Kidney (tissue), 13 donors: ENCODE measurements at regions not wholly inside any gene's neighbourhood (a gene's known extent, or its start where the extent isn't known, plus 50 kb on each side); places are given as distances from the start of the nearest gene placed in this dataset.

Source experiments
- DNase-seq, 5 donors: peaks; one replicate each; pipeline ENCODE4 v3.0.0-alpha.2; 2013 to 2020
- FAIRE-seq: peaks from 2 replicates; lab custom pipeline; 2012; peaks lifted over from hg19 to GRCh38; lab: Jason Lieb, UNC
- H3K27ac ChIP-seq, 2 donors: one replicate each; pipeline ENCODE4 v1.7.0; 2013; ENCODE audit warnings: low read depth in 2 of 2, low read length in 2 of 2, inconsistent platforms in 1 of 2
- H3K27me3 ChIP-seq: one replicate; pipeline ENCODE4 v1.7.1; 2013; ENCODE audit warnings: low read length, inconsistent platforms; ENCODE audit not compliant: control insufficient read depth, insufficient read depth
- H3K36me3 ChIP-seq, 3 donors: one replicate each; pipeline versions ENCODE4 v1.7.0 to v1.7.1; 2013; ENCODE audit warnings: low read length in 3 of 3, control low read depth in 1 of 3, inconsistent platforms in 1 of 3; ENCODE audit not compliant: insufficient read depth in 3 of 3, control insufficient read depth in 2 of 3
- H3K4me1 ChIP-seq, 3 donors: one replicate each; pipeline versions ENCODE4 v1.7.0 to v1.7.1; 2013; ENCODE audit warnings: low read length in 3 of 3, inconsistent platforms in 1 of 3, low read depth in 1 of 3; ENCODE audit not compliant: control insufficient read depth in 2 of 3, insufficient read depth in 2 of 3
- H3K4me3 ChIP-seq, 3 donors: one replicate each; pipeline versions ENCODE4 v1.7.0 to v1.8.1; 2013; ENCODE audit warnings: low read length in 3 of 3, control low read depth in 1 of 3, inconsistent platforms in 1 of 3
- H3K9ac ChIP-seq, 3 donors: one replicate each; pipeline versions ENCODE4 v1.7.0 to v1.7.1; 2013; ENCODE audit warnings: low read length in 3 of 3, control low read depth in 1 of 3, inconsistent platforms in 1 of 3
- H3K9me3 ChIP-seq, 3 donors: one replicate each; pipeline versions ENCODE4 v1.7.0 to v1.7.1; 2013; ENCODE audit warnings: low read length in 3 of 3, control low read depth in 1 of 3, inconsistent platforms in 1 of 3; ENCODE audit not compliant: control insufficient read depth in 2 of 3, insufficient read depth in 1 of 3
- CTCF ChIP-seq: IDR thresholded peaks from 3 replicates; pipeline ENCODE4 v1.5.1; 2012; ENCODE audit warnings: mild to moderate bottlenecking, moderate library complexity, borderline replicate concordance; ENCODE audit not compliant: insufficient read depth; ENCODE audit errors: extremely low read depth
- intact Hi-C: fragments of 100-400 bp; cut with DNase I; formaldehyde crosslinking; loops from one replicate; pipeline ENCODE4 v1.11.1; 2022
- donor health status: control.
- donor health status: control.
- donor health status: control.
- donor health status: control.
- donor health status: control.
- donor health status: DM: yes; HTN: yes; CAD: no.
- donor health status: Normal renal cell carcinoma (clear cell type).

- no peak overlapping the region for H3K4me3 ChIP-seq
- DNase-seq = no peak
- no peak overlapping the region for H3K9ac ChIP-seq
- no peaks in the 10 kb centered on the region for H3K27me3 ChIP-seq
- H3K27ac ChIP-seq = no peak overlapping the region
- intact Hi-C loops = no loop called here
- FAIRE-seq = no peak
- no peaks in the 10 kb centered on the region for H3K9me3 ChIP-seq
- no peaks in the 10 kb centered on the region for H3K4me1 ChIP-seq
- no peak for TF ChIP-seq CTCF
- no peaks in the 10 kb centered on the region for H3K36me3 ChIP-seq
Observed at GRCh38 chr2:60044484-60044883, 509.0 kb downstream of the BCL11A start.

- no peaks in the 10 kb centered on the region for H3K27me3 ChIP-seq
- no peak overlapping the region for H3K9ac ChIP-seq
- DNase-seq (no peak), FAIRE-seq (no peak)
- no peaks in the 10 kb centered on the region for H3K9me3 ChIP-seq
- H3K36me3 ChIP-seq = no peaks in the 10 kb centered on the region
- no peak overlapping the region for H3K4me3 ChIP-seq
- no peak for TF ChIP-seq CTCF
- H3K27ac ChIP-seq = no peak overlapping the region
- intact Hi-C loops = no loop called here
- no peaks in the 10 kb centered on the region for H3K4me1 ChIP-seq
Observed at GRCh38 chr2:60042023-60042422, 511.4 kb downstream of the BCL11A start.

GRCh38 chr2:60033325-60033724 is 520.1 kb downstream of the BCL11A start:
- intact Hi-C loops = no loop called here
- Histone ChIP-seq H3K27me3 (no peaks in the 10 kb centered on the region), H3K4me3 (no peak overlapping the region), H3K4me1 (no peaks in the 10 kb centered on the region), H3K36me3 (no peaks in the 10 kb centered on the region), H3K9ac (no peak overlapping the region), H3K27ac (no peak overlapping the region), H3K9me3 (peaks cover 0 to 2% (median 0%) of the 10 kb centered on the region in 3 donors)
- DNase-seq = no peak
- no peak for TF ChIP-seq CTCF
- FAIRE-seq = no peak

GRCh38 chr2:60029566-60029883 is 523.9 kb downstream of the BCL11A start:
- no peak for TF ChIP-seq CTCF
- H3K27me3 ChIP-seq = no peaks in the 10 kb centered on the region
- no peaks in the 10 kb centered on the region for H3K36me3 ChIP-seq
- H3K9me3 ChIP-seq = peaks cover 0 to 2% (median 0%) of the 10 kb centered on the region in 3 donors
- intact Hi-C loops = no loop called here
- no peak overlapping the region for H3K27ac ChIP-seq
- H3K9ac ChIP-seq = no peak overlapping the region
- FAIRE-seq = no peak
- no peaks in the 10 kb centered on the region for H3K4me1 ChIP-seq
- DNase-seq = no peak
- H3K4me3 ChIP-seq = no peak overlapping the region
